Stimulated activated CD8-positive, alpha-beta memory T cell treated with anti-CD3 and anti-CD28 coated beads, Interleukin-7, amount 100 ng/mL, for 4 hours (primary cell): ENCODE measurements at regions not wholly inside any gene's neighbourhood (a gene's known extent, or its start where the extent isn't known, plus 50 kb on each side); places are given as distances from the start of the nearest gene placed in this dataset.
"Not testable (repeated sequence)": the region's sequence is repeated elsewhere in the genome, so short reads cannot be mapped to it uniquely, and the experiment has no call there.

Experiments used
- DNase-seq, 2 donors: peaks; one replicate each; pipeline ENCODE4 v3.0.0-alpha.2; 2020; ENCODE audit warnings: low read depth in 2 of 2

DNA sequence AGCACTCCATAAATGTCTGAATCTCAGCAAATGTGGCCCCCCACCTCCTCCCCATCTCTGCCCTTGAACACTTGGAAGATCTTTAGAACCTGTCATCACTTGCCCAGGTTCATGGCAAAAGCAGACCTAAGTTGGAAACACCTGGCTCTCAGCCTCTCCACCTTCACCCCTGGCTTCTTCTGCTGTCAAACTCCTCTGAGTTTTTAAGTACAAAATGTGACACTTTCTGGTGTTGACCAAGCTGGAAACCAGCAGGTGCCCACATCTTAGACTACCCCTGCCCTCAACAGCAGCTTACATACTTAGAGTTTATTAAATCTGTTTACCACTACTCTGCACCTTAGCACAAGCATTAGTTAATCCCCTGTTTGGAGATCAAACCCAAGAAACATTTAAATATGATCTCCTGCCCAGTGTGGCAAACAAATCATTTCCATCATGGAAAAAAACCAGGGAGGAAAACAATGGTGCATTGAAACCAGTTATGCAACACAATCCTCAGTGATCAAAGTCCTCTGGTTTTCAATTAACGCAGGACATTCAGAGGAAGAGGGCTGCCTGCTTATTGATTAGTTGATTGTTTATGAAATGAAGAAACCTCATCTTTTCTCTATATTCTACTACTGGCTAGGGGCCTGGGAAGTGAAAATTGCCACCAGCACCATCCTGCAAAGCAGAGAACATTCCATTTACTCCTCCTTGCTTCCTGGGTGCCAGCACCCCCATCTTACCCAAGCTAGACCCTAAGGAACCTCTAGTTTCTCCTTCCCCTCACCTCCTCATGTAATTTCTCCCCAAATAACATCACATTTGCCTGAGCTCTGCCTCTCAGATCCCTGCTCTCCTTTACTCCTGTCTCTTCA lies 139.4 kb upstream of the RAB4A start:
- DNase-seq = no peak

DNA sequence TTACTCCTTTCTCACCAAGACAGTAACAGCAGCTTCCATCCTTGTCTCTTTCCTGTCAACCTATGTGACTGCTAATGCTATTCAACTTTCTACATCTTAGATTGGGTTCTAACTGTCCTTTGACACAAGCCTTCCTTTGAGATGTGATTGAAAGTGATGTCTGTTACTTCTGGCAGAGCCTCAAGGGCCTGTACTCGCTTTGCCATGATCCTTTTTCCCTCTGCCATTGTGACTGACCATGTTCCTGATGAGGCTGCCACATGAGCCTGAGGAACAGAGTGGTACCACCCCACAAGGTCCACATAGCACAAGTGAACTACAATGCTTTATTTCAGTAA lies 138.8 kb upstream of the RAB4A start:
- no peak for DNase-seq

DNA sequence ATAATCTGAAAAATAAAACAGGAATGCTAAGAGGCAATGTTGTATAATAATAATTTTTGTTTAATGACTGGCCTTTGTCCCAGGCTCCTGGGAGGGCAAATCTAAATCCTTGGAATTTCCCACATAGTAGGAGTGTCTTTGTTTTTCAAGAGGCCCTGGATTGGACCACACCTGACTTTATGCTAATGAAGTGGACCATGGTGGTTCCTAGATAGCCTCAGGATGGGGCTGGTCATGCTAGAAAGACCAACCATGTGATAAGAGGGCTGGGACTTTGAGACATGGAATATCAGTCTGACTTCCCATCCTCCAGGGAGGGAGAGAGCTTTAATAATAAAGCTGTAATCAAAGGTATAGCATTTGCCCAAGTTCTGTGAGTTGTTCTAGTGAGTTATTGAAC lies 138.2 kb upstream of the RAB4A start:
- no peak for DNase-seq

DNA sequence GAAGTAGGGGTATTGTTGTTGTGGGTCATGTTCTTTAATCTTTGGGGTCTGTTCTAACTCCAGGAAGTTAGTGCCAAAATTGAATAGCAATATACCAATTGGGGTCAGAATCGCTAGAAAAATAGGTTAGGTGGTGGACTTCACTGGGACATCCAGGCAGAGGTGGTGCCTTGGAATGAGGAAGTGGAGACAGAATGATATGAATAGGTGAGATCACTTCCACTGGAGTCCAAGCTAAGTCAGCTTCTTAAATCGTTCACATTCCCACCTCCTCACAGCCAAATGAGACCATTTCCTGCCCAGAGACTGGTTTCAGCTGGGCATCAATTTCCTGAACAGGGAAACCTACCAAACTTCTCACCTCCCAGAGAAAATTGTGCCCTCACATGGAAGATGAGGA lies 137.8 kb upstream of the RAB4A start:
- DNase-seq = no peak

DNA sequence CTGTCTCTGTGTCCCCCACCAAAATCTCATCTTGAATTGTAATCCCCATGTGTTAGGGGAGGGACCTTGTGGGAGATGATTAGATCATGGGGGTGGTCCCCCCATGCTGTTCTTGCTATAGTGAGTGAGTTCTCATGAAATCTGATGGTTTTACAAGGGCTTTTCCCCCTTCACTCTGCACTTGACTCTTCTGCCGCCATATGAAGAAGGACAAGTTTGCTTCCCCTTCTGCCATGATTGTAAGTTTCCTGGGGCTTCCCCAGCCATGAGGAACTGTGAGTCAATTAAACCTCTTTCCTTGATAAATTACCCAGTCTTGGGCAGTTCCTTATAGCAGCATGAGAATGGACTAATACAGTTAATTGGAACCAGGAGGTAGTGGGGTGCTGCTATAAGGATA lies 137.1 kb upstream of the RAB4A start:
- DNase-seq = no peak

DNA sequence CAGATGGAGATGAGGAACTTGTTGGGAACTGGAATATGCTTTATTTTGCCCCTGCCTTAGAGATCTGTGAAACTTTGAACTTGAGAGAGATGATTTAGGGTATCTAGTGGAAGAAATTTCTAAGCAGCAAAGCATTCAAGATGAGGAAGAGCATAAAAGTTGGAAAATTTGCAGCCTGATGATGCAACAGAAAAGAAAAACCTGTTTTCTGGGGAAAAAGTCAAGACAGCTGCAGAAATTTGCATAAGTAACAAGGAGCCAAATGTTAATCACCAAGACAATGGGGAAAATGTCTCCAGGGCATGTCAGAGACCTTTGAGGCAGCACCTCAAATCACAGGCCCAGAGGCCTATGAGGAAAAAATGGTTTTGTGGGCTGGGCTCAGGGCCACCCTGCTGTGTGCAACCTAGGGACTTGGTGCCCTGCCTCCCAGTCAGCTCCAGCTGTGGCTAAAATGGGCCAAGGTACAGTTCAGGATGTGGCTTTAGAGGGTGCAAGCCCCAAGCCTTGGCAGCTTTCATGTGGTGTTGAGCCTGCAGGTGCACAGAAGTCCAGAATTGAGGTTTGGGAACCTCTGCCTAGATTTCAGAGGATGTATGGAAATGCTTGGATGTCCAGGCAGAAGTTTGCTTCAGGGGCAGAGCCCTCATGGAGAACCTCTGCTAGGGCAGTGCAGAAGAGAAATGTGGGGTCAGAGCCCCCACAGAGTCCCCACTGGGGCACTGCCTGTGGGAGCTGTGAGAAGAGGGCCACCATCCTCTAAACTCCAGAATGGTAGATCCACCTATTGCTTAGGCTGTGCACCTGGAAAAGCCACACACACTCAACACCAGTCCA lies 136.3 kb upstream of the RAB4A start:
- not testable (repeated sequence) for DNase-seq

DNA sequence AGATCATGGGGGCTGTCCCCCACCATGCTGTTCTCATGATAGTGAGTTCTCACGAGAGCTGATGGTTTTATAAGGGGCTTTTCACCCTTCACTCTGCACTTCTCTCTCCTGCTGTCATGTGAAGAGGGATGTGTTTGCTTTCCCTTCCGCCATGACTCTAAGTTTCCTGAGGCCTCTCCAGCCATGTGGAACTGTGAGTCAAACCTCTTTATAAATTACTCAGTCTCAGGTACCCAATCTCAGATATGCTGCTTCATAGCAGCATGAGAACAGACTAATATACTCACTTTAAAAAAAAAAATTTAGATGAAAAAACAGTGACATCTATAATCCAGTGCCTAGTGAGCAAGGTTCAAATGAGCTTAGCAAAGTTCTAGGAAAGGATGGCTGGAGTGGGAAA lies 135.1 kb upstream of the RAB4A start:
- DNase-seq = no peak

DNA sequence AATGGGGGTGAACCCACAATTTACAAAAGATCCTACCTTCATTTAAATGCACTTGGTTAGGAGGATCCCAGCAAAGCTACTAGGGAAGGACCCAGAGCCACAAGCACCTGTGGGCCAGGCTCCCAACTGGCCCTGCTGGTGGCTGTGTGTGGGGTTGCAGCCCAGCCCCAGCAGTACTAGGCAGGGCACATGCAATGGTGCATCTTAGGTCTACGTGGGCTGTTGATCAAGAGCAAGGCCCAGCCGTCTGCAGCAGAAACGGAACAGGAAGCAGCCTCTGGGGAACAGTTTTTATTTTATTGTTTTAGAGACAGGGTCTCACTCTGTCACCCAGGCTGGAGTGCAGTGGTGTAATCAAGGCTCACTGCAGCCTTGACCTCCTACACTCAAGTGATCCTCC lies 134.1 kb upstream of the RAB4A start:
- DNase-seq = no peak

DNA sequence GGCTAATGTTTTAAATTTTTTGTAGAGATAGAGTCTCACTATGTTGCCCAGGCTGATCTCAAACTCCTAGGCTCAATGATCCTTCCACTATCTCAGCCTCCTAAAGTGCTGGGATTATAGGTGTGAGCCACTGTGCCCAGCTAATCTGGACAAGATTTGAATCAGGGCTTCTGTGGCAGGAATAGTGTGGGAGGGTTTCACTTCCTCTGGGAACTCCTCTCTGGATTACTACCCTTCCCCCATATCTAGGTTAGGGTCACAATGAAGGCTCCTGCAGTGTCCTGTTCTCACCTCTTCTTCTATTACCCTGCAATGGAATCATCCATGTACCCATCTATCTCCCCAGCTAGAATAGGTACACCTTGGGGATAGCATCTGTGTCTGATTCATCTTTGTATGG lies 133.6 kb upstream of the RAB4A start:
- DNase-seq = no peak

DNA sequence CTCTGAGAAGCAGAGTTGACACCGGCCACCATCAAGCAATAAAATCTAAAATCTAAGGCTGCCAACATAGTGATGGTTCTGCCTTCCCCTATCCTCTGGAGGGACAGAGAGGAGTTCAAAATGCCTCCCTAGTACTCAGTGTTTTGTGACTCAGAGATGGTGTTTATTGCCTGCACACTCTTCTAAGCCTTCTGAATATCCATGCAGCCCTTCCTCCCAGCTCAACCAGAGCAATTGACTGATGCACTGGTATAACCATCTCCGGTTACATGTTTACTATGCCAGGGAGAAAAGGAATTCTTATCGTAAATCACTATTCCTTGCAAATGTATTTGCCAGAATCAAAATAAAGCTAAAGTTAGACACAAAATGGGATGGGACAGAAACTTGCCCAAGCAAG lies 132.9 kb upstream of the RAB4A start:
- no peak for DNase-seq

DNA sequence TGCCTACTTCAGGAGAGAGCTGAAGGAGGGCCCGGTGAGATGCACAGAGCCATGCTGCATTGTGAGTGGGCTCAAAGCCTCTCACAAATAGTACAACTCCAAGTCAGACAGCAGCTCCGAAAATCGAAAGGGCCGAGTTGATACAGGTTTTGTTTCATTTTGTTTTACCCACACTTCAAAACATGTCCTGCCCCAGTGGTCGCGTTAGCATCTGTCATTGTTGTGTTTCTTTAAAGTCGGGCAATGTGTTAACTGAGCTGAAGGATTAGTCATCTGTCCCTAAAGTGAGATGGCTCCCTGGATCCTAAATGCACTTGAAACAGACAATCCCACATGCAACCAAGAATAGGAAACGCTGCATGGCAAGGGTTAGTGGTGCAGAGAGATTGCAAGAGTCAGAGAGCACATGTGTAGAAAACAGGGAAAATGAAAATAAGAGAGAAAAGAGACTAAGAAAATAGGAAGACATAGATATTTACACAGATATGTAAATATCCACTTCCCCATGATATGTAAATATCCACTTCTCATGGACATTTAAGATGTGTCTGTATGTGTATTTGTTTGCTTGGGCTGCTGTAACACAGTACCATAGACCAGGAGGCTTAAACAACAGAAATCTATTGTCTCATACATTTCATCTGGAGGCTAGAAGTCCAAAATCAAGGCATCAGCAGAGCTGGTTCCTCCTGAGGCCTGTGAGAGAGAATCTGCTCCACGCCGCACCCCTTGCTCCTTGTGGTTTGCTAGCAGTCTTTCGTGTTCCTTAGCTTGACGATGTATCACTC lies 131.4 kb upstream of the RAB4A start:
- DNase-seq = no peak

DNA sequence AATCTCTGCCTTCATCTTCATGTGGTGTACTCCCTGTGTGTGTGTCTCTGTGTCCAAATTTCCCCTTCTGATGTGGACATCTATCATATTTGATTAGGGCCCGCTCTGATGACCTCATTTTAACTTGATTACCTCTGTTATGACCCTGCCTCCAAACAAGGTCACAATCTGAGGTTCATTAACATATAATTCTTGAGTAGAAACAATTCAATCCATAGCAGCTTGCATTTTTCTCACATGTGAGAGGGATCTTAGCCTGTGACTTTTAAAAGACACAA lies 130.9 kb upstream of the RAB4A start:
- no peak for DNase-seq

DNA sequence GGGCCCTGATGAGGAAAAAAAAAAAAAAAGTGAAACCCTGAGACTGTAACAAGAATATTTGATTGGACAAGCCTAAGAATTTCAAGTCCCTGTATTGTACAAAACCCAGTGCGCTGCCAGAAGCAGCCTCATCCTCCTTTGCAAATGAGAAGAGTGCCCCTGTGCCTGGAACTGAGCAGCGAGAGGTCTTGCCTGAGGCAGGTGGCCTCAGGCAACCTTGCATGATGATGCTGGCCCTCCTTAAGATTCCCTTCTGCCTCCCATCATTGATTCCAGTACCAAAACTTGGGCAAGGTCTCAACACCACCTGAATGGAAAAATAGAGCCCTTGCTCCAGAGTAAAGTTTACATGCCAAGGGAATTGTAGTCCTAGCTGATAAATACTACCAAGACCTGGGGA lies 129.6 kb upstream of the RAB4A start:
- no peak for DNase-seq

DNA sequence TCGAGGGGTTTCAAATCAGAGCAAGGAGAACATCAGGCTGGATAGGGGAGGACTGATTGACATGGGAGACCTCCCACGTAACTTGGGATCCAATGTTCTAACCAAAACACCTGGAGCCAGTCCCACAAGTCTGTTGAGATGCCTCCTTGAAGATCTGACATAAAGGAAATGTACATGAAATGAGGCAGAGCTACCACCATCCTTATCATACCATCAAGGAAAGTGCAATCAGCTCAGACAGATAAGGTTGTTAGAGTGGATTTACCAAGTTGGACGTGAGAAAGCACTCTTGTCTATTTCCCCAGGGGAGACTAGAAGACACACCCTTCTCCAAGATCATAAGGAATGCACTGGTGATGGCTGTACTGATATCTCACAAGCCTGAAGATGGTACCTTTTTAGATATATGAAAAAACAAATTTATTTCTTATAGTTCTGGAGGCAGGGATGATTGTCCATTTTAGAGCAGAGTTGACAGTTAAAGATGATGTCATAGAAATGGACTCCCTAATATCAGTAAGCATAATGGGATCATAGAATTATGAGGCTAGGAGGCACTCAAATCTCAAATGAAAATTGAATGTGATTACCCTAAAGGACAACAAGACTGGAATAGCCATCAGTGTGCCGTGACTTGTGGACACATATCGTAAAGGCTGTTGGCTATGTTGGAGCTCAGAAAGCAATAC lies 129.1 kb upstream of the RAB4A start:
- DNase-seq = no peak

DNA sequence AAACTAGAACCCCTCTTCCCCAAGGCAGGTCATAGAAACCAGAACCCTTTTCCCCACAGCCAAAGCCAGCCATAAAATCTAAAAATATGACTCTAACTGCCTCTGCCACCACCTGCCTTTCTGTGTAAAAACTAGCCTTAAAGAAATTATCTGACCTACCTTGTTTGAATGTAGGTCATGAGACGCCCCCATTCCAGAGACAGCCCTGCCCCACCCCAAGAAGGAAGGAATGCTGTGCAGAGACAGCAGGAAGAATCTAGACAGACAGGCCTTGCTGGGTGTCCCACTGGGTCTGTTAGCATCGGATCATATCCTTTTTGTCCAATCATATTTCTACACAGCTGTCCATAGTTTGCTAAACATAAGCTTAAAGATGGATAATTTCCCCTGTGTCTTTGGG lies 128.4 kb upstream of the RAB4A start:
- DNase-seq = no peak

DNA sequence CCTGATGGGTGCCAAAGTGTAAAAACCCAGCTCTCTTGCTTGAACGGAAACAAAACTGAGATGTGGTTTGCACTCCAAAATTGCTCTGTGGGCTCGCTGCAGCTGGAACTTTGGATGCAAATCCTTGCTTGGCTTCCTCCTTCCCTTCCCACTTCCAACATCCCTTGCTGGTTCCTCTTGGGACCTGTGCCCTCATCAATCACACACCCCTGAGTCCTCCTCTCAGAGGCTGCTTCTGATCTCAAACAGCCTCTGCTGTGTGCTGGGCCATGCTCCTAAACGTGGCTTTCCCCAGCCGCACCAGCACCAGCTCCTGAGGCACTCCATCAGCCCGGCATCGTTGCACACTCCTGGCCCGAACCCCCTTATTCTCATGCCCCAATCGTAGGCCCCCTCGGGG lies 124.3 kb upstream of the RAB4A start:
- DNase-seq = no peak

DNA sequence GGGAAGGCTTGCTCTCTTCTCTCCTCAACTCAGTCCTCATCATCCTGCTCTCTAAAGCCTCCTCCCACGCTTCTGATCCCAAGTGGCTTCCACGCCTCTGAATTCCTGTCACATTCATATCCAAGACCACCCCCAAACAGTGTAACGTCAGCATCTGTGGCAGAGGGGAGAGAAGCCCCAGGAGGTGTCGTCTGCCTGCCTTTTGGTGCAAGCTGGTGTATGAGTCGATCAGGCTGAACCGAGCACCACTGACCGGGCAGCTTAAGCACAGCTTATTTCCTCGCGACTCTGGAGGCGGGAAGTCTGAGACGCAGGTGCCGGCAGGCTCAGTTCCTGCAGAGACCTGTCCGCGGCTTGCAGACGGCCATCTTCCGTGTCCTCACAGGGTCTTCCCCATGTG lies 123.8 kb upstream of the RAB4A start:
- no peak for DNase-seq

DNA sequence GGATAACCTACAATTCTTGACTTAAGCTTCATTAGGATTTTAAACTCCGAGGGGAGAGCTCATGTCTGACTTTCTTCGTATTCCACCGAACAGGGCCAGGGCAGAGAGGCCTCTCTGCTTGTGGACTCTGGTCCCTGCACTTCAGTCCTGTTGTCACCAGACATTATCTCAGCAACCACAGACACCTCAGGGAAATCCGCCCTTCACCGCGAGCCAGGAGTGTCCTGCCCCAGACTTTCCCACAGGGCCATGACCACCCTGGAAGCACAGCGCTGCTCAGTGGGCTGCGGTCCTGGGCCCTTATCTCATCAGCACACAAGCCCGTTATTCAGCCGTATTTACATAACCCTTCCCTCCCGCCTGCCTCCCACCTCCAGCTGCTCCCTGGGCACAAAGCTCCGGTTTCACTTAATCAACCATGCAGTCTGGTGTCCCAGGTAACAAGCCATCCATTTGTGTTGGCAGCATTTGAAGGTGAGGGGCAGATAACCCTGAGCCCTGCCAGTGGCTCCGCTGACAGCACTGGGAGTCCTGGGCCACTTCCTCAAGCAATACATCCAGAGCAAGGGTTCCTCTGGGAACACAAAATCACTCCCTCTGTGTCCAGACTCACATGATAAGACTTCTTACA lies 122.8 kb upstream of the RAB4A start:
- no peak for DNase-seq

DNA sequence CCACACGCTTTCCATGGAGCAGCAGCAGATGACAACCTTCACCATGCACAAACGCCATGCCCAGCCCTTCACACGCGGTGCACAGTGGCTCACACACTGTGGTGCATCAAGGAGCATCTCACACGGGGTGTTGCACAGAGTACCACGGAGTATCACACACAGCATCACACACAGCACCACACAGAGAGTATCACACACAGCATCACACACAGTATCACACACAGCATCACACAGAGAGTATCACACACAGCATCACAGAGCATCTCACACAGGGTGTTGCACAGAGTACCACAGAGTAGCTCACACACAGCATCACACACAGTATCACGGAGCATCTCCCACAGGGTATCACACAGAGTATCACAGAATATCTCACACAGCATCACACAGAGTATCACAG lies 122.2 kb upstream of the RAB4A start:
- no peak for DNase-seq

DNA sequence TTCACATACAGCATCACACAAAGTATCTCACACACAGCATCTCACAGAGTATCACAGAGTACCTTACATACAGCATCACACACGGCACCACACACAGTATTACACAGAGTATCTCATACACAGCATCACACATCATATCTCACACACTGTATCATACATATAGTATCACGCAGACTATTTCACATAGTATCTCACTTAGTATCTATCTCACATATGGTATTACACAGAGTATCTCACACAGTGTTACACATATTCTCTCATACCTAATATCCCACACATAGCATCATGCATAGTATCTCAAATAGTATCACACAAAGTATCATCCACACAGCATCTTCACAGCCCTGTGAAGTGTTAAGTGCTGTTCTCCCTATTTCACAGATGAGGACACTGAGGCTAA lies 121.5 kb upstream of the RAB4A start:
- no peak for DNase-seq

DNA sequence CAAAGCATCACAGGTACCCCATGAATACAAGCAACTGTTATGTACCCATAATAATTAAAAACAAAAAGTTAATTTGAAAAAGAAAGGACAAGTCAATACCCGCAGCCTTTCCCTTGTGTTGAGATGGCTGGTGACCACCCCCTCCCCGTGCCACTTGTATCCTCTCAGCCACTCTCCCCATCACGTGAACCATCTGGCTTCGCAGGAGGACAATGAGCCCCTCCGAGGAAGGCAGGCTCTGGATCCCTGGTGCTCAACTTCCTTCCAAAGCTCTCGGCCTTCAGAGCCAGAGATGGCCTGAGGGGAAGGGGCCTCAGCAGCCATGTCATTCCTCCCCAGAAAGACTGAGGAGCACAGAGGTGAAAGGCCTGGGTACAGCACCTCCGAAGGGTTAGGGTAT lies 120.4 kb upstream of the RAB4A start:
- no peak for DNase-seq

DNA sequence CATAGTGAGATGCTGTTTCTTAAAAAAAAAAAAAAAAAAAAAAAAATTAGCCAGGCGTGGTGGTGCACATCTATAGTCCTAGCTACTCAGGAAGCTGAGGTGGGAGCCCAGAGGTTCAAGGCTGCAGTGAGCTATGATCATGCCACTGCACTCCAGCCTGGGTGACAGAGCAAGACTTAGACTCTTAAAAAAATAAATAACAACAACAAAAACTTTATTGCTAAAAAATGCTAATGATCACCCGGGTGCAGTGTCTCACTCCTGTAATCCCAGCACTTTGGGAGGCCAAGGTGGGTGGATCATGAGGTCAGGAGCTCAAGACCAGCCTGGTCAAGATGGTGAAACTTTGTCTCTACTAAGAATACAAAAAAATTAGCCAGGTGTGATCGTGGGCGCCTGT lies 119.5 kb upstream of the RAB4A start:
- DNase-seq = not testable (repeated sequence)
